OCI-LY3 (cell line): ENCODE measurements at regions not wholly inside any gene's neighbourhood (a gene's known extent, or its start where the extent isn't known, plus 50 kb on each side); places are given as distances from the start of the nearest gene placed in this dataset.

Experiments
- H2AFZ ChIP-seq: fragments of 200-600, 300-600 bp; shearing (Covaris generic); 2 replicates; pipeline ENCODE4 v1.6.0; 2014; ENCODE audit warnings: antibody characterized with exemption, low read depth, low read length
- H3K27ac ChIP-seq: fragments of 200-600, 300-600 bp; sonication (generic); 2 replicates; pipeline ENCODE4 v1.5.1; 2014; ENCODE audit warnings: mild to moderate bottlenecking, low read length, moderate library complexity, mixed read lengths
- H3K27me3 ChIP-seq: fragments of 200-600, 300-600 bp; sonication (generic); 2 replicates; pipeline ENCODE4 v1.6.1; 2014; ENCODE audit warnings: low read depth, low read length, mixed read lengths
- H3K36me3 ChIP-seq: fragments of 200-600, 300-600 bp; sonication (generic); replicated peaks from 2 replicates; pipeline ENCODE3; 2014; ENCODE audit warnings: low read depth, low read length, mixed read lengths
- H3K4me1 ChIP-seq: fragments of 300-600, 200-600 bp; sonication (generic); 2 replicates; pipeline ENCODE4 v1.6.1; 2014; ENCODE audit warnings: low read length, mixed read lengths
- H3K4me2 ChIP-seq: fragments of 200-600, 300-600 bp; sonication (generic); 2 replicates; pipeline ENCODE4 v1.6.1; 2014; ENCODE audit warnings: low read length, mixed read lengths
- H3K4me3 ChIP-seq: fragments of 300-600, 200-600 bp; sonication (generic); 2 replicates; pipeline ENCODE4 v1.5.1; 2014; ENCODE audit warnings: antibody characterized with exemption, mild to moderate bottlenecking, low read length, moderate library complexity
- H3K79me2 ChIP-seq: fragments of 300-600, 200-600 bp; shearing (Covaris generic); 2 replicates; pipeline ENCODE4 v1.6.1; 2014; ENCODE audit warnings: mild to moderate bottlenecking, low read length, mixed read lengths
- H3K9ac ChIP-seq: fragments of 300-600, 200-600 bp; shearing (Covaris generic); 2 replicates; pipeline ENCODE4 v1.6.0; 2014; ENCODE audit warnings: mild to moderate bottlenecking, low read length, moderate library complexity
- H3K9me3 ChIP-seq: fragments of 200-600, 300-600 bp; shearing (Covaris generic); 2 replicates; pipeline ENCODE4 v1.6.1; 2014; ENCODE audit warnings: low read length, mixed read lengths; ENCODE audit not compliant: insufficient read depth
- H4K20me1 ChIP-seq: fragments of 200-600, 300-600 bp; sonication (generic); 2 replicates; pipeline ENCODE4 v1.6.1; 2016; ENCODE audit warnings: low read length, mixed read lengths; ENCODE audit not compliant: insufficient read depth
- EZH2phosphoT487 ChIP-seq: fragments of 200-600 bp; shearing (Covaris generic); IDR thresholded peaks from 2 replicates; pipeline ENCODE4 v1.6.1; 2018; ENCODE audit warnings: antibody characterized with exemption, mixed run types, low read depth
- TF ChIP-seq, protein P1 (sequence below): fragments of 200-600, 300-600 bp; sonication (generic); IDR thresholded peaks from 2 replicates; pipeline ENCODE4 v1.5.1; 2014; ENCODE audit warnings: antibody characterized with exemption, low read length, low read depth

GRCh38 chr10:2679646-2680045 lies 387.7 kb upstream of the PFKP start:
- Histone ChIP-seq H3K9me3 (no peaks in the 10 kb centered on the region), H3K4me2 (no peak overlapping the region), H3K27me3 (no peaks in the 10 kb centered on the region), H3K79me2 (no peaks in the 10 kb centered on the region), H3K36me3 (no peaks in the 10 kb centered on the region), H3K4me3 (no peak overlapping the region), H4K20me1 (no peaks in the 10 kb centered on the region), H3K27ac (no peak overlapping the region), H2AFZ (no peak overlapping the region), H3K4me1 (peaks cover 4% of the 10 kb centered on the region; the same call in 1 of the 2 replicates), H3K9ac (no peak overlapping the region)
- TF ChIP-seq EZH2phosphoT487, result no peak
- TF ChIP-seq, protein P1, sequence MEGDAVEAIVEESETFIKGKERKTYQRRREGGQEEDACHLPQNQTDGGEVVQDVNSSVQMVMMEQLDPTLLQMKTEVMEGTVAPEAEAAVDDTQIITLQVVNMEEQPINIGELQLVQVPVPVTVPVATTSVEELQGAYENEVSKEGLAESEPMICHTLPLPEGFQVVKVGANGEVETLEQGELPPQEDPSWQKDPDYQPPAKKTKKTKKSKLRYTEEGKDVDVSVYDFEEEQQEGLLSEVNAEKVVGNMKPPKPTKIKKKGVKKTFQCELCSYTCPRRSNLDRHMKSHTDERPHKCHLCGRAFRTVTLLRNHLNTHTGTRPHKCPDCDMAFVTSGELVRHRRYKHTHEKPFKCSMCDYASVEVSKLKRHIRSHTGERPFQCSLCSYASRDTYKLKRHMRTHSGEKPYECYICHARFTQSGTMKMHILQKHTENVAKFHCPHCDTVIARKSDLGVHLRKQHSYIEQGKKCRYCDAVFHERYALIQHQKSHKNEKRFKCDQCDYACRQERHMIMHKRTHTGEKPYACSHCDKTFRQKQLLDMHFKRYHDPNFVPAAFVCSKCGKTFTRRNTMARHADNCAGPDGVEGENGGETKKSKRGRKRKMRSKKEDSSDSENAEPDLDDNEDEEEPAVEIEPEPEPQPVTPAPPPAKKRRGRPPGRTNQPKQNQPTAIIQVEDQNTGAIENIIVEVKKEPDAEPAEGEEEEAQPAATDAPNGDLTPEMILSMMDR, result no peak

DNA sequence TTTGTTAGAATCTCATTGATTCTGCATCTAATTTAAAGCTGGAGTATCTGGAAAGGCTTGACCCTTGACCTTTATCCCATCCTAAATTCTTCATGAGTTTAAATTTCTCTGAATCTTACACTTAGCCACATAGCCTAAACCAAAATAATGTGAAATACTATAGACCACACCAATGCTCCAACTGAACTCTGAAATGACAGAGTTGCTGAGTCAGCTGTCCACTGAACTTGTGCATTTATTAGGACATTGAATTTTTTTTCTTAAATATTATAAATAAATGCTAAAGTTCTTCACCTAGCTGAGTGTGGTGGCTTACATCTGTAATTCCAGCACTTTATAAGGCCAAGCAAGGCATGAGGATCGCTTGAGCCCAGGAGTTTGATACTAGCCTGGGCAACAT lies 390.9 kb upstream of the PFKP start:
- Histone ChIP-seq H3K9ac (no peak overlapping the region), H3K9me3 (no peaks in the 10 kb centered on the region), H3K27ac (no peak overlapping the region), H3K4me3 (no peak overlapping the region), H3K4me2 (no peak overlapping the region), H3K79me2 (no peaks in the 10 kb centered on the region), H4K20me1 (no peaks in the 10 kb centered on the region), H3K36me3 (no peaks in the 10 kb centered on the region), H3K4me1 (no peaks in the 10 kb centered on the region), H3K27me3 (no peaks in the 10 kb centered on the region; the same call in 1 of the 2 replicates), H2AFZ (no peak overlapping the region)
- no peak for TF ChIP-seq EZH2phosphoT487
- TF ChIP-seq, protein P1, result no peak

GRCh38 chr10:2674451-2674850 lies 392.9 kb upstream of the PFKP start:
- Histone ChIP-seq H3K79me2 (no peaks in the 10 kb centered on the region), H3K4me1 (no peaks in the 10 kb centered on the region), H3K27ac (no peak overlapping the region), H4K20me1 (no peaks in the 10 kb centered on the region), H3K9ac (no peak overlapping the region), H3K4me3 (no peak overlapping the region), H3K4me2 (no peak overlapping the region), H3K36me3 (no peaks in the 10 kb centered on the region), H2AFZ (no peak overlapping the region), H3K27me3 (no peaks in the 10 kb centered on the region; the same call in 1 of the 2 replicates), H3K9me3 (no peaks in the 10 kb centered on the region)
- TF ChIP-seq, protein P1, result no peak
- no peak for TF ChIP-seq EZH2phosphoT487

GRCh38 chr10:2670864-2671263 lies 396.5 kb upstream of the PFKP start:
- Histone ChIP-seq H3K4me2 (no peak overlapping the region), H3K9ac (no peak overlapping the region), H3K27me3 (no peaks in the 10 kb centered on the region; the same call in 1 of the 2 replicates), H2AFZ (no peak overlapping the region), H3K79me2 (no peaks in the 10 kb centered on the region), H3K27ac (no peak overlapping the region), H3K4me3 (no peak overlapping the region), H3K4me1 (no peaks in the 10 kb centered on the region), H3K36me3 (no peaks in the 10 kb centered on the region), H3K9me3 (no peaks in the 10 kb centered on the region), H4K20me1 (no peaks in the 10 kb centered on the region)
- TF ChIP-seq, protein P1, result no peak
- no peak for TF ChIP-seq EZH2phosphoT487
